PFSK-1 (cell line): ENCODE measurements at regions not wholly inside any gene's neighbourhood (a gene's known extent, or its start where the extent isn't known, plus 50 kb on each side); places are given as distances from the start of the nearest gene placed in this dataset.

Experiments used
- FOXP2 ChIP-seq: optimal IDR thresholded peaks from 2 replicates; pipeline ENCODE3; 2011; ENCODE audit warnings: borderline replicate concordance, control low read depth, inconsistent platforms; ENCODE audit not compliant: insufficient read depth; ENCODE audit errors: extremely low read length, extremely low read depth
- POLR2AphosphoS5 ChIP-seq: IDR thresholded peaks from 2 replicates; pipeline ENCODE4 v1.6.1; 2012; ENCODE audit warnings: low read depth, mild to moderate bottlenecking, control low read depth, low read length, moderate library complexity
- SIN3A ChIP-seq: IDR thresholded peaks from 2 replicates; pipeline ENCODE4 v1.6.1; 2012; ENCODE audit warnings: mild to moderate bottlenecking, low read length, moderate library complexity, borderline replicate concordance; ENCODE audit not compliant: insufficient read depth
- TAF1 ChIP-seq: IDR thresholded peaks from 2 replicates; pipeline ENCODE4 v1.6.1; 2012; ENCODE audit warnings: low read length, control low read depth, borderline replicate concordance; ENCODE audit not compliant: insufficient read depth
- TF ChIP-seq, protein P1 (sequence below), 2 experiments: IDR thresholded peaks; 2 replicates each; pipeline versions ENCODE4 v1.6.1 to v1.8.0; 2011 to 2012; ENCODE audit warnings: low read depth in 2 of 2, low read length in 2 of 2, control low read depth in 1 of 2, inconsistent platforms in 1 of 2, mild to moderate bottlenecking in 1 of 2, moderate library complexity in 1 of 2; ENCODE audit not compliant: insufficient read depth in 1 of 2

GRCh38 chr7:25989140-25989705 is 162.8 kb upstream of the NFE2L3 start:
- TF ChIP-seq, protein P1, sequence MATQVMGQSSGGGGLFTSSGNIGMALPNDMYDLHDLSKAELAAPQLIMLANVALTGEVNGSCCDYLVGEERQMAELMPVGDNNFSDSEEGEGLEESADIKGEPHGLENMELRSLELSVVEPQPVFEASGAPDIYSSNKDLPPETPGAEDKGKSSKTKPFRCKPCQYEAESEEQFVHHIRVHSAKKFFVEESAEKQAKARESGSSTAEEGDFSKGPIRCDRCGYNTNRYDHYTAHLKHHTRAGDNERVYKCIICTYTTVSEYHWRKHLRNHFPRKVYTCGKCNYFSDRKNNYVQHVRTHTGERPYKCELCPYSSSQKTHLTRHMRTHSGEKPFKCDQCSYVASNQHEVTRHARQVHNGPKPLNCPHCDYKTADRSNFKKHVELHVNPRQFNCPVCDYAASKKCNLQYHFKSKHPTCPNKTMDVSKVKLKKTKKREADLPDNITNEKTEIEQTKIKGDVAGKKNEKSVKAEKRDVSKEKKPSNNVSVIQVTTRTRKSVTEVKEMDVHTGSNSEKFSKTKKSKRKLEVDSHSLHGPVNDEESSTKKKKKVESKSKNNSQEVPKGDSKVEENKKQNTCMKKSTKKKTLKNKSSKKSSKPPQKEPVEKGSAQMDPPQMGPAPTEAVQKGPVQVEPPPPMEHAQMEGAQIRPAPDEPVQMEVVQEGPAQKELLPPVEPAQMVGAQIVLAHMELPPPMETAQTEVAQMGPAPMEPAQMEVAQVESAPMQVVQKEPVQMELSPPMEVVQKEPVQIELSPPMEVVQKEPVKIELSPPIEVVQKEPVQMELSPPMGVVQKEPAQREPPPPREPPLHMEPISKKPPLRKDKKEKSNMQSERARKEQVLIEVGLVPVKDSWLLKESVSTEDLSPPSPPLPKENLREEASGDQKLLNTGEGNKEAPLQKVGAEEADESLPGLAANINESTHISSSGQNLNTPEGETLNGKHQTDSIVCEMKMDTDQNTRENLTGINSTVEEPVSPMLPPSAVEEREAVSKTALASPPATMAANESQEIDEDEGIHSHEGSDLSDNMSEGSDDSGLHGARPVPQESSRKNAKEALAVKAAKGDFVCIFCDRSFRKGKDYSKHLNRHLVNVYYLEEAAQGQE (IDR thresholded peaks at IDR 0.05; ENCODE audit: insufficient read depth in 1 of 2, low read depth in 2 of 2, low read length in 2 of 2), result no peak
- TF ChIP-seq FOXP2 (no peak), POLR2AphosphoS5 (no peak), SIN3A (no peak), TAF1 (no peak)

- no peak for TF ChIP-seq SIN3A
- no peak for TF ChIP-seq TAF1
- no peak for TF ChIP-seq FOXP2
- no peak for TF ChIP-seq POLR2AphosphoS5
- TF ChIP-seq, protein P1 (IDR thresholded peaks at IDR 0.05; ENCODE audit: insufficient read depth in 1 of 2, low read depth in 2 of 2, low read length in 2 of 2), result no peak
Measured at GRCh38 chr7:25994433-25994994, 157.5 kb upstream of the NFE2L3 start.

- TF ChIP-seq FOXP2 (no peak), POLR2AphosphoS5 (no peak), TAF1 (no peak)
Measured at GRCh38 chr7:25995216-25995615, 156.8 kb upstream of the NFE2L3 start.

DNA sequence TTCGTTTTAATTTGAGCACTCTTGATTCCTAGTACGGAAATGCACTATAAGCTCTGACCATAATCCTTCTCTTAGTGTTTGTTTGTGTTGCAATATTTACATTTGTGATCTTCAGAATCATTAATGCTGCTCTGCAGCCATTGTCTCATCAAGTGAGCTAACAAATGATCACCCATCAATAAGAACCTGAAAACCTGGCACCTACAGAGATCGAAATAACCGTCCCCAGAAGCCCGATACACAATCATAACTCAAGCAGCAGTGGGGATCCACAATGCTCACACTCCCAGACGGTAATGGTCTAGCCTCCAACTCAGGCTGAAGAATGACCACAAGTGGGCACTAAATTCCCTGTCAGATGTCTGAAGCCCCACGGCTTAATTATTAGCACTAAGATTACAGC is 156.0 kb upstream of the NFE2L3 start:
- no peak for TF ChIP-seq SIN3A
- TF ChIP-seq, protein P1 (IDR thresholded peaks at IDR 0.05; ENCODE audit: insufficient read depth in 1 of 2, low read depth in 2 of 2, low read length in 2 of 2), result no peak
- TF ChIP-seq FOXP2, result no peak
- TF ChIP-seq POLR2AphosphoS5, result no peak
- no peak for TF ChIP-seq TAF1

DNA sequence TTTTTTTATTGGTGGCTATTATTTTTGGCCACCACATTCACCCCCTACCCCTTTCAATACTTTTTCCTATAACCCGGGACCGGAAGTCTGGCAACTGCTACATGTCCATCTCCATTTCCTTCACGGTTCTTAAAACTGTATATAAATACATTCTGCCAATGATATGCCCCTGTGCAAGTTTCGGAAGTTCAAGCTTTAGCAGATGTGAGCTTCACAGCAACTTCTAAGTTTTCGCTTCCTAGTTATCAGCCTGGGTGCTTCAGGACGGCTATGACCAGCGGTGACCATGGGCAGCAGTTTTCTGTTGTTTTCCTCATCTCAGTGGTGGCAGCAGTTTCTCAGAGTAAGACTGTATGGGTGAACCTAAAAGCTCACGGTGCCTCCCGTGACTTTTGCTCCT is 153.5 kb upstream of the NFE2L3 start:
- TF ChIP-seq SIN3A (no peak), TAF1 (no peak), POLR2AphosphoS5 (no peak), FOXP2 (no peak)
- TF ChIP-seq, protein P1 (IDR thresholded peaks at IDR 0.05; ENCODE audit: insufficient read depth in 1 of 2, low read depth in 2 of 2, low read length in 2 of 2), result no peak
